ENCODE measurements at regions not wholly inside any gene's neighbourhood (a gene's known extent, or its start where the extent isn't known, plus 50 kb on each side); places are given as distances from the start of the nearest gene placed in this dataset.

DNA sequence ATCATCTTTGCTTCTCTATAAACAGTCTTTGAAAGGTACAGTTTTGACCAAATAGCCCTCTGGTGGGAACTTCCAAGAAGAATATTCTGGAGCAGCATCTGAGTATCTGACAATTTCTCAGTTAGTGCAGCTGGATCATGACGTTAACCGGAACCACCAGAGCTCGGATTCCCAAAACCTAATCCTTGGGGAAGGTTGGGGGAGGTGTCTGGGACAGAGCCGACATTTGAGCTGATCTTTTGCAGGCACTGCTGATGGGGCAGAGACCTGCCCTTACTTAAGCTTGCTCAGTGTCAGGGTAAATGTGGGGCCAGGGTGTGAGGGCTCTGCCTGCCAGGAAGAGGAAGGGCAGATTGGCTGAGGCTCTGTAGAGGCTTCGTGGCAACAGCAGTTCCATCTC is 416.6 kb downstream of the DHX35 start (continued):
- no peak for TF ChIP-seq IRF2 (CRISPR knock-in tag; IDR thresholded peaks at IDR 0.05; ENCODE audit: borderline replicate concordance, low read depth)

DNA sequence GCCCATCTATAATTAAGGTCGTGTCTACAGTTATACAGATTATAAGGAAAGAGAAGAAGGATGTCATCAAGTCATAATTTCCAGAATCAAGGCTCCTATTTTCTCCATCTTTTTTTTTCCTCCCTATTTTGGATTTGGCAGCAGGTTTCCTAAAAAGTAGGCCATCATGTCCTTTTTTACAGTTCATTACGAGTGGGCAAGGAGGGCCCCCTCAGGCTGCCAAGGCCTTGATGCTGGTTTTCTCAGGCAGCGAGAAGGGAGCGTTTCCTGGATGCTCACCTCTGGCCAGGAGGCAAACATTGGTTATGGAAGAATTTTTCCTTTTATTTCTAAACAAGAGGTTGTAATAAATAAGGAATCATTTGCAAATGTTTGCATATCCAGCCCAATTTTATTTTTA is 414.6 kb downstream of the DHX35 start:
- DNase-seq (ENCODE audit: low spot score), result no peak
- Mint-ChIP-seq H3K9me3 (no peaks in the 10 kb centered on the region), H3K27ac (no peak overlapping the region), H3K36me3 (no peaks in the 10 kb centered on the region), H3K27me3 (ENCODE audit: low read depth) (peaks cover 2% of the 10 kb centered on the region; the same call in 1 of the 2 replicates), H3K4me3 (no peak overlapping the region), H3K4me1 (peaks cover 10% of the 10 kb centered on the region)
- ATAC-seq, result no peak
- POLR2A ChIA-PET, result no interaction called here
- TF ChIP-seq, protein P1, sequence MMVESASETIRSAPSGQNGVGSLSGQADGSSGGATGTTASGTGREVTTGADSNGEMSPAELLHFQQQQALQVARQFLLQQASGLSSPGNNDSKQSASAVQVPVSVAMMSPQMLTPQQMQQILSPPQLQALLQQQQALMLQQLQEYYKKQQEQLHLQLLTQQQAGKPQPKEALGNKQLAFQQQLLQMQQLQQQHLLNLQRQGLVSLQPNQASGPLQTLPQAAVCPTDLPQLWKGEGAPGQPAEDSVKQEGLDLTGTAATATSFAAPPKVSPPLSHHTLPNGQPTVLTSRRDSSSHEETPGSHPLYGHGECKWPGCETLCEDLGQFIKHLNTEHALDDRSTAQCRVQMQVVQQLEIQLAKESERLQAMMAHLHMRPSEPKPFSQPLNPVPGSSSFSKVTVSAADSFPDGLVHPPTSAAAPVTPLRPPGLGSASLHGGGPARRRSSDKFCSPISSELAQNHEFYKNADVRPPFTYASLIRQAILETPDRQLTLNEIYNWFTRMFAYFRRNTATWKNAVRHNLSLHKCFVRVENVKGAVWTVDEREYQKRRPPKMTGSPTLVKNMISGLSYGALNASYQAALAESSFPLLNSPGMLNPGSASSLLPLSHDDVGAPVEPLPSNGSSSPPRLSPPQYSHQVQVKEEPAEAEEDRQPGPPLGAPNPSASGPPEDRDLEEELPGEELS (CRISPR knock-in tag; IDR thresholded peaks at IDR 0.05), result no peak
- TF ChIP-seq, protein P2, sequence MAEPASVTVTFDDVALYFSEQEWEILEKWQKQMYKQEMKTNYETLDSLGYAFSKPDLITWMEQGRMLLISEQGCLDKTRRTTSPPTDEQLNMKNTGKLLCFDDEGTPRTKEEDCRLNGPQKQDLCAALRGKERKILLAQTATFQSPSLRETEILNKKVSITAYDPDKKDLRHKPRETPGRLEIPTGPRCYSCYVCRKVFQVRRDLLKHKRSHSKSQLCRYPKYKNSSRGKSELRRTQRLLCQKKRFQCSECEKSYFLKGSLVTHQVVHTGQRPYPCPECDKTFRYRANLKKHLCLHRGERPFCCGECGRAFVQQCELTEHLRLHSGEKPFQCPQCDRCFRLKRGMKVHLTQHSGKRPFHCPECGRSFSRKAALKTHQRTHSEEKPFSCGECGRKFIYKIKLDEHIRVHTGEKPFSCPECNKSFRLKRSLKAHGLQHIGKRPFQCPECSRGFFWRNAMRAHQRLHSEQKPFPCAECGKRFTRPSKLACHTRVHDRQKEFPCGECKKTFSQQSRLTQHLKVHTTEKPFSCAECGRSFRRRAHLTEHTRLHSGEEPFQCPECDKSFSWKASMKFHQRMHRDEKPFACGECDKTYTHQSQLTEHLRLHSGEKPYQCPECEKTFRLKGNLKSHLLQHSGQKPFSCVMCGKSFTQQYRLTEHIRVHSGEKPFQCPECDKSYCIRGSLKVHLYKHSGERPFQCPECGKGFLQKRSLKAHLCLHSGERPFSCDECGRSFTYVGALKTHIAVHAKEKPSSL (CRISPR knock-in tag; conservative IDR thresholded peaks at IDR 0.05), result no peak
- TF ChIP-seq NR2C2 (CRISPR knock-in tag; IDR thresholded peaks at IDR 0.05) (no peak), ZNF671 (CRISPR knock-in tag; IDR thresholded peaks at IDR 0.05) (no peak), MXD4 (CRISPR knock-in tag; IDR thresholded peaks at IDR 0.05; ENCODE audit: borderline replicate concordance) (no peak), JAZF1 (CRISPR knock-in tag; IDR thresholded peaks at IDR 0.05) (no peak), ZNF416 (CRISPR knock-in tag; IDR thresholded peaks at IDR 0.05) (no peak), RELA (CRISPR knock-in tag; IDR thresholded peaks at IDR 0.05; ENCODE audit: borderline replicate concordance) (no peak)
- TF ChIP-seq, protein P3, sequence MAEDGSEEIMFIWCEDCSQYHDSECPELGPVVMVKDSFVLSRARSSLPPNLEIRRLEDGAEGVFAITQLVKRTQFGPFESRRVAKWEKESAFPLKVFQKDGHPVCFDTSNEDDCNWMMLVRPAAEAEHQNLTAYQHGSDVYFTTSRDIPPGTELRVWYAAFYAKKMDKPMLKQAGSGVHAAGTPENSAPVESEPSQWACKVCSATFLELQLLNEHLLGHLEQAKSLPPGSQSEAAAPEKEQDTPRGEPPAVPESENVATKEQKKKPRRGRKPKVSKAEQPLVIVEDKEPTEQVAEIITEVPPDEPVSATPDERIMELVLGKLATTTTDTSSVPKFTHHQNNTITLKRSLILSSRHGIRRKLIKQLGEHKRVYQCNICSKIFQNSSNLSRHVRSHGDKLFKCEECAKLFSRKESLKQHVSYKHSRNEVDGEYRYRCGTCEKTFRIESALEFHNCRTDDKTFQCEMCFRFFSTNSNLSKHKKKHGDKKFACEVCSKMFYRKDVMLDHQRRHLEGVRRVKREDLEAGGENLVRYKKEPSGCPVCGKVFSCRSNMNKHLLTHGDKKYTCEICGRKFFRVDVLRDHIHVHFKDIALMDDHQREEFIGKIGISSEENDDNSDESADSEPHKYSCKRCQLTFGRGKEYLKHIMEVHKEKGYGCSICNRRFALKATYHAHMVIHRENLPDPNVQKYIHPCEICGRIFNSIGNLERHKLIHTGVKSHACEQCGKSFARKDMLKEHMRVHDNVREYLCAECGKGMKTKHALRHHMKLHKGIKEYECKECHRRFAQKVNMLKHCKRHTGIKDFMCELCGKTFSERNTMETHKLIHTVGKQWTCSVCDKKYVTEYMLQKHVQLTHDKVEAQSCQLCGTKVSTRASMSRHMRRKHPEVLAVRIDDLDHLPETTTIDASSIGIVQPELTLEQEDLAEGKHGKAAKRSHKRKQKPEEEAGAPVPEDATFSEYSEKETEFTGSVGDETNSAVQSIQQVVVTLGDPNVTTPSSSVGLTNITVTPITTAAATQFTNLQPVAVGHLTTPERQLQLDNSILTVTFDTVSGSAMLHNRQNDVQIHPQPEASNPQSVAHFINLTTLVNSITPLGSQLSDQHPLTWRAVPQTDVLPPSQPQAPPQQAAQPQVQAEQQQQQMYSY (CRISPR knock-in tag; IDR thresholded peaks at IDR 0.05), result no peak
- TF ChIP-seq, protein P4, sequence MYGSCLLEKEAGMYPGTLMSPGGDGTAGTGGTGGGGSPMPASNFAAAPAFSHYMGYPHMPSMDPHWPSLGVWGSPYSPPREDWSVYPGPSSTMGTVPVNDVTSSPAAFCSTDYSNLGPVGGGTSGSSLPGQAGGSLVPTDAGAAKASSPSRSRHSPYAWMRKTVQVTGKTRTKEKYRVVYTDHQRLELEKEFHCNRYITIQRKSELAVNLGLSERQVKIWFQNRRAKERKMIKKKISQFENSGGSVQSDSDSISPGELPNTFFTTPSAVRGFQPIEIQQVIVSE (CRISPR knock-in tag; IDR thresholded peaks at IDR 0.05; ENCODE audit: borderline replicate concordance), result no peak
- TF ChIP-seq, protein P5, sequence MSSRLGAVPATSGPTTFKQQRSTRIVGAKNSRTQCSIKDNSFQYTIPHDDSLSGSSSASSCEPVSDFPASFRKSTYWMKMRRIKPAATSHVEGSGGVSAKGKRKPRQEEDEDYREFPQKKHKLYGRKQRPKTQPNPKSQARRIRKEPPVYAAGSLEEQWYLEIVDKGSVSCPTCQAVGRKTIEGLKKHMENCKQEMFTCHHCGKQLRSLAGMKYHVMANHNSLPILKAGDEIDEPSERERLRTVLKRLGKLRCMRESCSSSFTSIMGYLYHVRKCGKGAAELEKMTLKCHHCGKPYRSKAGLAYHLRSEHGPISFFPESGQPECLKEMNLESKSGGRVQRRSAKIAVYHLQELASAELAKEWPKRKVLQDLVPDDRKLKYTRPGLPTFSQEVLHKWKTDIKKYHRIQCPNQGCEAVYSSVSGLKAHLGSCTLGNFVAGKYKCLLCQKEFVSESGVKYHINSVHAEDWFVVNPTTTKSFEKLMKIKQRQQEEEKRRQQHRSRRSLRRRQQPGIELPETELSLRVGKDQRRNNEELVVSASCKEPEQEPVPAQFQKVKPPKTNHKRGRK (CRISPR knock-in tag; IDR thresholded peaks at IDR 0.05; ENCODE audit: borderline replicate concordance), result no peak
- TF ChIP-seq, protein P6, sequence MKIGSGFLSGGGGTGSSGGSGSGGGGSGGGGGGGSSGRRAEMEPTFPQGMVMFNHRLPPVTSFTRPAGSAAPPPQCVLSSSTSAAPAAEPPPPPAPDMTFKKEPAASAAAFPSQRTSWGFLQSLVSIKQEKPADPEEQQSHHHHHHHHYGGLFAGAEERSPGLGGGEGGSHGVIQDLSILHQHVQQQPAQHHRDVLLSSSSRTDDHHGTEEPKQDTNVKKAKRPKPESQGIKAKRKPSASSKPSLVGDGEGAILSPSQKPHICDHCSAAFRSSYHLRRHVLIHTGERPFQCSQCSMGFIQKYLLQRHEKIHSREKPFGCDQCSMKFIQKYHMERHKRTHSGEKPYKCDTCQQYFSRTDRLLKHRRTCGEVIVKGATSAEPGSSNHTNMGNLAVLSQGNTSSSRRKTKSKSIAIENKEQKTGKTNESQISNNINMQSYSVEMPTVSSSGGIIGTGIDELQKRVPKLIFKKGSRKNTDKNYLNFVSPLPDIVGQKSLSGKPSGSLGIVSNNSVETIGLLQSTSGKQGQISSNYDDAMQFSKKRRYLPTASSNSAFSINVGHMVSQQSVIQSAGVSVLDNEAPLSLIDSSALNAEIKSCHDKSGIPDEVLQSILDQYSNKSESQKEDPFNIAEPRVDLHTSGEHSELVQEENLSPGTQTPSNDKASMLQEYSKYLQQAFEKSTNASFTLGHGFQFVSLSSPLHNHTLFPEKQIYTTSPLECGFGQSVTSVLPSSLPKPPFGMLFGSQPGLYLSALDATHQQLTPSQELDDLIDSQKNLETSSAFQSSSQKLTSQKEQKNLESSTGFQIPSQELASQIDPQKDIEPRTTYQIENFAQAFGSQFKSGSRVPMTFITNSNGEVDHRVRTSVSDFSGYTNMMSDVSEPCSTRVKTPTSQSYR (CRISPR knock-in tag; IDR thresholded peaks at IDR 0.05), result no peak
- TF ChIP-seq, protein P7, sequence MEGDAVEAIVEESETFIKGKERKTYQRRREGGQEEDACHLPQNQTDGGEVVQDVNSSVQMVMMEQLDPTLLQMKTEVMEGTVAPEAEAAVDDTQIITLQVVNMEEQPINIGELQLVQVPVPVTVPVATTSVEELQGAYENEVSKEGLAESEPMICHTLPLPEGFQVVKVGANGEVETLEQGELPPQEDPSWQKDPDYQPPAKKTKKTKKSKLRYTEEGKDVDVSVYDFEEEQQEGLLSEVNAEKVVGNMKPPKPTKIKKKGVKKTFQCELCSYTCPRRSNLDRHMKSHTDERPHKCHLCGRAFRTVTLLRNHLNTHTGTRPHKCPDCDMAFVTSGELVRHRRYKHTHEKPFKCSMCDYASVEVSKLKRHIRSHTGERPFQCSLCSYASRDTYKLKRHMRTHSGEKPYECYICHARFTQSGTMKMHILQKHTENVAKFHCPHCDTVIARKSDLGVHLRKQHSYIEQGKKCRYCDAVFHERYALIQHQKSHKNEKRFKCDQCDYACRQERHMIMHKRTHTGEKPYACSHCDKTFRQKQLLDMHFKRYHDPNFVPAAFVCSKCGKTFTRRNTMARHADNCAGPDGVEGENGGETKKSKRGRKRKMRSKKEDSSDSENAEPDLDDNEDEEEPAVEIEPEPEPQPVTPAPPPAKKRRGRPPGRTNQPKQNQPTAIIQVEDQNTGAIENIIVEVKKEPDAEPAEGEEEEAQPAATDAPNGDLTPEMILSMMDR (IDR thresholded peaks at IDR 0.05), result no peak
- TF ChIP-seq, protein P8, sequence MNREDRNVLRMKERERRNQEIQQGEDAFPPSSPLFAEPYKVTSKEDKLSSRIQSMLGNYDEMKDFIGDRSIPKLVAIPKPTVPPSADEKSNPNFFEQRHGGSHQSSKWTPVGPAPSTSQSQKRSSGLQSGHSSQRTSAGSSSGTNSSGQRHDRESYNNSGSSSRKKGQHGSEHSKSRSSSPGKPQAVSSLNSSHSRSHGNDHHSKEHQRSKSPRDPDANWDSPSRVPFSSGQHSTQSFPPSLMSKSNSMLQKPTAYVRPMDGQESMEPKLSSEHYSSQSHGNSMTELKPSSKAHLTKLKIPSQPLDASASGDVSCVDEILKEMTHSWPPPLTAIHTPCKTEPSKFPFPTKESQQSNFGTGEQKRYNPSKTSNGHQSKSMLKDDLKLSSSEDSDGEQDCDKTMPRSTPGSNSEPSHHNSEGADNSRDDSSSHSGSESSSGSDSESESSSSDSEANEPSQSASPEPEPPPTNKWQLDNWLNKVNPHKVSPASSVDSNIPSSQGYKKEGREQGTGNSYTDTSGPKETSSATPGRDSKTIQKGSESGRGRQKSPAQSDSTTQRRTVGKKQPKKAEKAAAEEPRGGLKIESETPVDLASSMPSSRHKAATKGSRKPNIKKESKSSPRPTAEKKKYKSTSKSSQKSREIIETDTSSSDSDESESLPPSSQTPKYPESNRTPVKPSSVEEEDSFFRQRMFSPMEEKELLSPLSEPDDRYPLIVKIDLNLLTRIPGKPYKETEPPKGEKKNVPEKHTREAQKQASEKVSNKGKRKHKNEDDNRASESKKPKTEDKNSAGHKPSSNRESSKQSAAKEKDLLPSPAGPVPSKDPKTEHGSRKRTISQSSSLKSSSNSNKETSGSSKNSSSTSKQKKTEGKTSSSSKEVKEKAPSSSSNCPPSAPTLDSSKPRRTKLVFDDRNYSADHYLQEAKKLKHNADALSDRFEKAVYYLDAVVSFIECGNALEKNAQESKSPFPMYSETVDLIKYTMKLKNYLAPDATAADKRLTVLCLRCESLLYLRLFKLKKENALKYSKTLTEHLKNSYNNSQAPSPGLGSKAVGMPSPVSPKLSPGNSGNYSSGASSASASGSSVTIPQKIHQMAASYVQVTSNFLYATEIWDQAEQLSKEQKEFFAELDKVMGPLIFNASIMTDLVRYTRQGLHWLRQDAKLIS (CRISPR knock-in tag; IDR thresholded peaks at IDR 0.05; ENCODE audit: borderline replicate concordance), result no peak
- TF ChIP-seq, protein P9, sequence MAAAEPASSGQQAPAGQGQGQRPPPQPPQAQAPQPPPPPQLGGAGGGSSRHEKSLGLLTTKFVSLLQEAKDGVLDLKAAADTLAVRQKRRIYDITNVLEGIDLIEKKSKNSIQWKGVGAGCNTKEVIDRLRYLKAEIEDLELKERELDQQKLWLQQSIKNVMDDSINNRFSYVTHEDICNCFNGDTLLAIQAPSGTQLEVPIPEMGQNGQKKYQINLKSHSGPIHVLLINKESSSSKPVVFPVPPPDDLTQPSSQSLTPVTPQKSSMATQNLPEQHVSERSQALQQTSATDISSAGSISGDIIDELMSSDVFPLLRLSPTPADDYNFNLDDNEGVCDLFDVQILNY (CRISPR knock-in tag; IDR thresholded peaks at IDR 0.05), result no peak
- CTCF ChIA-PET, result no interaction called here

Measured in WTC11 (cell line).